Prostate gland (tissue), 2 donors: ENCODE measurements at regions not wholly inside any gene's neighbourhood (a gene's known extent, or its start where the extent isn't known, plus 50 kb on each side); places are given as distances from the start of the nearest gene placed in this dataset.

Source experiments
- DNase-seq: peaks from one replicate; pipeline ENCODE4 v3.0.0-alpha.2; 2019; ENCODE audit warnings: low spot score
- H3K27ac ChIP-seq, 2 donors: fragments of 200-600 bp; sonication (generic); 2 replicates each; pipeline ENCODE4 v1.5.1; 2017 to 2019
- H3K27me3 ChIP-seq: fragments of 200-600 bp; sonication (generic); replicated peaks from 2 replicates; pipeline ENCODE4 v1.5.1; 2019; ENCODE audit not compliant: insufficient read depth
- H3K36me3 ChIP-seq, 2 donors: fragments of 200-600 bp; sonication (generic); 1 replicate in 1 of 2; 2 replicates in 1 of 2; pipeline versions ENCODE4 v1.5.1 to v1.8.1; 2017 to 2019
- H3K4me1 ChIP-seq: fragments of 200-600 bp; sonication (generic); replicated peaks from 2 replicates; pipeline ENCODE4 v1.5.1; 2019
- H3K4me3 ChIP-seq, 2 donors: fragments of 200-600 bp; sonication (generic); 2 replicates each; pipeline ENCODE4 v1.5.1; 2017 to 2019
- H3K9me3 ChIP-seq: fragments of 200-600 bp; sonication (generic); 2 replicates; pipeline ENCODE4 v1.5.1; 2017
- CTCF ChIP-seq, 4 experiments: fragments of 200-600 bp in 2 of 4; fragments of 450-650 bp in 2 of 4; sonication (generic) in 2 of 4; IDR thresholded peaks; 1 replicate in 3 of 4; 2 replicates in 1 of 4; pipeline ENCODE4 v1.5.1; 2016 to 2019; ENCODE audit warnings: antibody characterized with exemption in 4 of 4, mild to moderate bottlenecking in 2 of 4, moderate library complexity in 2 of 4
- POLR2A ChIP-seq: fragments of 450-650 bp; IDR thresholded peaks from one replicate; pipeline ENCODE4 v1.6.1; 2016; ENCODE audit warnings: antibody characterized with exemption, mild to moderate bottlenecking
- POLR2AphosphoS5 ChIP-seq: sonication (generic); formaldehyde crosslinking; IDR thresholded peaks from one replicate; pipeline ENCODE4 v1.6.1; 2017; ENCODE audit warnings: antibody characterized with exemption
- WGBS: methylation state at CpG from one replicate; pipeline ENCODE4 v1.1.5; 2018; 5-methylcytosine and 5-hydroxymethylcytosine counted together
- intact Hi-C: fragments of 100-400 bp; cut with DNase I; formaldehyde crosslinking; loops from one replicate; pipeline ENCODE4 v1.14.2; 2022

- H3K27ac ChIP-seq = no peak overlapping the region
- no peaks in the 10 kb centered on the region for H3K27me3 ChIP-seq
- intact Hi-C loops = loop anchor here (5.0 kb wide), 1 partner anchor 376 kb away; no protein-coding TSS in a partner anchor
- H3K36me3 ChIP-seq = no peaks in the 10 kb centered on the region
- no peaks in the 10 kb centered on the region for H3K9me3 ChIP-seq
- TF ChIP-seq CTCF (IDR thresholded peaks at IDR 0.05) = no peak
- no peak for TF ChIP-seq POLR2AphosphoS5
- no peak for TF ChIP-seq POLR2A
- no peak for DNase-seq
- no peak overlapping the region for H3K4me3 ChIP-seq
- no peaks in the 10 kb centered on the region for H3K4me1 ChIP-seq
These were observed 372.4 kb downstream of the OSR1 start for GRCh38 chr2:18986046-18986445.

GRCh38 chr2:18980786-18981430 is 377.5 kb downstream of the OSR1 start:
- no peak overlapping the region for H3K4me3 ChIP-seq
- no peaks in the 10 kb centered on the region for H3K36me3 ChIP-seq
- H3K27me3 ChIP-seq = no peaks in the 10 kb centered on the region
- DNase-seq = no peak
- WGBS = 78% methylated on average over 6 of the region's 6 CpGs
- H3K27ac ChIP-seq = no peak overlapping the region
- no peaks in the 10 kb centered on the region for H3K4me1 ChIP-seq
- no peaks in the 10 kb centered on the region for H3K9me3 ChIP-seq
- intact Hi-C loops = no loop called here
- TF ChIP-seq CTCF (IDR thresholded peaks at IDR 0.05) (no peak), POLR2AphosphoS5 (no peak), POLR2A (no peak)

GRCh38 chr2:18980104-18980785 is 378.2 kb downstream of the OSR1 start:
- no peak for DNase-seq
- intact Hi-C loops = no loop called here
- 68% methylated on average over 5 of the region's 5 CpGs for WGBS
- H3K36me3 ChIP-seq = no peaks in the 10 kb centered on the region
- no peak overlapping the region for H3K27ac ChIP-seq
- no peak overlapping the region for H3K4me3 ChIP-seq
- no peaks in the 10 kb centered on the region for H3K9me3 ChIP-seq
- TF ChIP-seq POLR2A (no peak), CTCF (IDR thresholded peaks at IDR 0.05) (no peak), POLR2AphosphoS5 (no peak)
- H3K27me3 ChIP-seq = no peaks in the 10 kb centered on the region
- H3K4me1 ChIP-seq = no peaks in the 10 kb centered on the region

GRCh38 chr2:18977409-18977808 is 381.0 kb downstream of the OSR1 start:
- H3K27ac ChIP-seq = peak overlapping the region; percentile 58 to 62
- H3K9me3 ChIP-seq = no peaks in the 10 kb centered on the region
- no peaks in the 10 kb centered on the region for H3K4me1 ChIP-seq
- 62% methylated on average over 3 of the region's 3 CpGs for WGBS
- no peaks in the 10 kb centered on the region for H3K36me3 ChIP-seq
- H3K4me3 ChIP-seq = no peak overlapping the region
- TF ChIP-seq POLR2AphosphoS5 (no peak), POLR2A (no peak), CTCF (IDR thresholded peaks at IDR 0.05) (no peak)
- DNase-seq = no peak
- no peaks in the 10 kb centered on the region for H3K27me3 ChIP-seq
- intact Hi-C loops = loop anchor here (5.0 to 10.0 kb wide), 4 partner anchors 225 to 887 kb away; no protein-coding TSS in a partner anchor
